GM12878 (cell line): ENCODE measurements at regions not wholly inside any gene's neighbourhood (a gene's known extent, or its start where the extent isn't known, plus 50 kb on each side); places are given as distances from the start of the nearest gene placed in this dataset.

Source experiments
- ATAC-seq: fragments of 200-7000 bp; cut with Tn5 transposase; 3 replicates; pipeline ENCODE4 v1.9.1; 2020; ENCODE audit warnings: mild to moderate bottlenecking, moderate library complexity
- BruUV-seq: library from RNA; stranded (reverse); fragments of 400-500 nt; replicated peaks from 2 replicates; lab custom pipeline; 2021; lab: Mats Ljungman, UMichigan
- CTCF ChIA-PET: fragments of 300-600 bp; sonication (Branson Sonifier 250); formaldehyde crosslinking; extraction: SDS; loops from one replicate; lab custom pipeline; 2021; ENCODE audit warnings: inconsistent platforms; lab: Yijun Ruan, JAX
- POLR2A ChIA-PET: fragments of 350-600 bp; formaldehyde crosslinking; extraction: SDS; loops from one replicate; lab custom pipeline; 2021; ENCODE audit warnings: inconsistent platforms; lab: Charles Lee
- RAD21 ChIA-PET: fragments of 300-600 bp; sonication (Branson Sonifier 250); formaldehyde crosslinking; loops from one replicate; lab custom pipeline; 2023; ENCODE audit warnings: antibody characterized with exemption; ENCODE audit not compliant: unreplicated experiment; lab: Charles Lee
- SMC1A ChIA-PET: fragments of 300-600 bp; sonication (Branson Sonifier 250); formaldehyde crosslinking; loops from one replicate; lab custom pipeline; 2023; ENCODE audit not compliant: unreplicated experiment, uncharacterized antibody; lab: Charles Lee
- DNase-seq: peaks from one replicate; pipeline ENCODE4 v3.0.0-alpha.2; 2011; ENCODE audit warnings: low read depth, low spot score
- FAIRE-seq: peaks from 3 replicates; lab custom pipeline; 2011; peaks lifted over from hg19 to GRCh38; lab: Jason Lieb, UNC
- H2AFZ ChIP-seq: 2 replicates; pipeline ENCODE4 v1.6.0; 2011; ENCODE audit warnings: low read depth, low read length, control low read depth; ENCODE audit not compliant: control insufficient read depth
- H3K27ac ChIP-seq: 2 replicates; pipeline ENCODE4 v1.5.1; 2011; ENCODE audit warnings: control low read depth; ENCODE audit not compliant: control insufficient read depth, insufficient read depth
- H3K27me3 ChIP-seq, 2 experiments: replicated peaks in 1 of 2; 2 replicates each; pipeline versions ENCODE4 v1.6.0 to v1.6.1; 2011; ENCODE audit warnings: low read length in 1 of 2; ENCODE audit not compliant: control insufficient read depth in 2 of 2, insufficient read depth in 2 of 2
- H3K36me3 ChIP-seq, 2 experiments: 2 replicates each; pipeline ENCODE4 v1.5.1; 2011; ENCODE audit warnings: low read length in 1 of 2; ENCODE audit not compliant: control insufficient read depth in 2 of 2, insufficient read depth in 2 of 2
- H3K4me1 ChIP-seq: 2 replicates; pipeline ENCODE4 v1.6.1; 2011; ENCODE audit warnings: mild to moderate bottlenecking, low read length, moderate library complexity, mixed read lengths; ENCODE audit not compliant: control insufficient read depth, insufficient read depth
- H3K4me2 ChIP-seq: 2 replicates; pipeline ENCODE4 v1.6.0; 2011; ENCODE audit warnings: control low read depth; ENCODE audit not compliant: control insufficient read depth, insufficient read depth
- H3K4me3 ChIP-seq: fragments of 200-600 bp; sonication (generic); 2 replicates; pipeline ENCODE4 v1.5.1; 2016
- H3K79me2 ChIP-seq: 2 replicates; pipeline ENCODE4 v1.6.0; 2011; ENCODE audit warnings: low read length; ENCODE audit not compliant: control insufficient read depth, insufficient read depth
- H3K9ac ChIP-seq: 2 replicates; pipeline ENCODE4 v1.8.0; 2011; ENCODE audit warnings: low read length, control low read depth, mixed read lengths; ENCODE audit not compliant: control insufficient read depth, insufficient read depth
- H3K9me3 ChIP-seq: replicated peaks from 3 replicates; pipeline ENCODE4 v1.5.1; 2011; ENCODE audit warnings: mild to moderate bottlenecking, low read length; ENCODE audit not compliant: control insufficient read depth, insufficient read depth
- H4K20me1 ChIP-seq: 2 replicates; pipeline ENCODE4 v1.6.0; 2011; ENCODE audit not compliant: control insufficient read depth, insufficient read depth
- BRCA1 ChIP-seq: IDR thresholded peaks from 2 replicates; pipeline ENCODE4 v1.6.1; 2011; ENCODE audit warnings: low read depth, low read length, improper control_type of control experiment
- CEBPB ChIP-seq, 2 experiments: fragments of 150-350 bp in 1 of 2; IDR thresholded peaks; 2 replicates each; pipeline ENCODE4 v1.6.1; 2012 to 2014; ENCODE audit warnings: low read depth in 2 of 2, low read length in 2 of 2, borderline replicate concordance in 1 of 2, inconsistent platforms in 1 of 2
- CTCF ChIP-seq, 3 experiments: IDR thresholded peaks in 2 of 3; conservative IDR thresholded peaks in 1 of 3; 2 replicates each; pipeline ENCODE4 v1.5.1; 2011; ENCODE audit warnings: low read depth in 3 of 3, low read length in 3 of 3, mild to moderate bottlenecking in 3 of 3, control low read depth in 2 of 3, moderate library complexity in 2 of 3, inconsistent platforms in 1 of 3, mixed read lengths in 1 of 3; ENCODE audit not compliant: control insufficient read depth in 2 of 3, insufficient read depth in 1 of 3; ENCODE audit errors: extremely low read depth in 1 of 3
- E2F4 ChIP-seq: IDR thresholded peaks from 2 replicates; pipeline ENCODE4 v1.6.1; 2012; ENCODE audit warnings: low read depth, low read length, improper control_type of control experiment
- HCFC1 ChIP-seq: fragments of 150-350 bp; IDR thresholded peaks from 2 replicates; pipeline ENCODE4 v1.6.1; 2014; ENCODE audit warnings: low read length
- PAX5 ChIP-seq: IDR thresholded peaks from 2 replicates; pipeline ENCODE4 v1.6.1; 2011; ENCODE audit warnings: low read depth, low read length, borderline replicate concordance
- SMC3 ChIP-seq: IDR thresholded peaks from 2 replicates; pipeline ENCODE4 v1.6.1; 2011; ENCODE audit warnings: low read length, improper control_type of control experiment, borderline replicate concordance
- SUZ12 ChIP-seq: fragments of 200-600 bp; sonication (generic); IDR thresholded peaks from one replicate; pipeline ENCODE4 v1.6.1; 2018; ENCODE audit warnings: antibody characterized with exemption, mild to moderate bottlenecking; ENCODE audit not compliant: unreplicated experiment
- TCF12 ChIP-seq: IDR thresholded peaks from 2 replicates; pipeline ENCODE4 v1.6.1; 2011; ENCODE audit warnings: low read depth, mild to moderate bottlenecking, low read length
- YY1 ChIP-seq: IDR thresholded peaks from 2 replicates; pipeline ENCODE4 v1.6.1; 2011; ENCODE audit warnings: low read depth, mild to moderate bottlenecking, low read length
- ZNF217 ChIP-seq: fragments of 450-650 bp; IDR thresholded peaks from 2 replicates; pipeline ENCODE4 v1.6.1; 2017; ENCODE audit warnings: antibody characterized with exemption, mild to moderate bottlenecking
- in situ Hi-C: fragments of 300-500 bp; cut with MboI; formaldehyde crosslinking; loops from 9 replicates; pipeline ENCODE4 v1.14.3; 2018; ENCODE audit warnings: mixed read lengths
- intact Hi-C: fragments of 100-400 bp; cut with micrococcal nuclease; formaldehyde crosslinking; loops from one replicate; pipeline ENCODE4 v1.14.2; 2022; ENCODE audit not compliant: unreplicated experiment

GRCh38 chr13:55538424-55538823, 1602.3 kb upstream of the PRR20A start (continued):
- TF ChIP-seq PAX5 (no peak), ZNF217 (no peak), E2F4 (no peak), CEBPB (IDR thresholded peaks at IDR 0.05; ENCODE audit: borderline replicate concordance in 1 of 2, low read depth in 2 of 2, low read length in 2 of 2) (no peak), TCF12 (no peak), HCFC1 (no peak), CTCF (IDR thresholded peaks at IDR 0.05 in 2 of 3, conservative IDR thresholded peaks at IDR 0.05 in 1 of 3; ENCODE audit: control insufficient read depth in 2 of 3, extremely low read depth in 1 of 3, insufficient read depth in 1 of 3, low read depth in 3 of 3, low read length in 3 of 3) (no peak)

- no peak for TF ChIP-seq BRCA1
- no peak for TF ChIP-seq SMC3
- no peak for TF ChIP-seq SUZ12
- no peak for TF ChIP-seq YY1
- H3K4me2 ChIP-seq, result no peak overlapping the region
- no peaks in the 10 kb centered on the region for H3K27me3 ChIP-seq
- H3K9ac ChIP-seq, result no peak overlapping the region
- no peak overlapping the region for H2AFZ ChIP-seq
- no TSS peak for BruUV-seq
- ATAC-seq (no peak), FAIRE-seq (no peak), DNase-seq (no peak)
- intact Hi-C loops (no loop called here), in situ Hi-C loops (no loop called here)
- H3K27ac ChIP-seq, result no peak overlapping the region
- H3K79me2 ChIP-seq, result no peaks in the 10 kb centered on the region
- ChIA-PET POLR2A (no interaction called here), CTCF (no interaction called here), SMC1A (interaction anchor here (0.6 kb wide), 1 partner anchor 1397 kb away, joined by 3 read pairs; no protein-coding TSS in a partner anchor), RAD21 (no interaction called here)
- H3K4me1 ChIP-seq, result no peaks in the 10 kb centered on the region
- H4K20me1 ChIP-seq, result no peaks in the 10 kb centered on the region
- H3K36me3 ChIP-seq, result no peaks in the 10 kb centered on the region
- no peaks in the 10 kb centered on the region for H3K9me3 ChIP-seq
- no peak overlapping the region for H3K4me3 ChIP-seq
Observed at GRCh38 chr13:55543053-55543452, 1597.7 kb upstream of the PRR20A start.
